ENCODE measurements at regions not wholly inside any gene's neighbourhood (a gene's known extent, or its start where the extent isn't known, plus 50 kb on each side); places are given as distances from the start of the nearest gene placed in this dataset.

GRCh38 chr3:66655044-66655443 is 154.2 kb upstream of the LRIG1 start:
- 84 to 93% (median 88%) methylated on average over 3 of the region's 3 CpGs for WGBS, 4 donors
- Histone ChIP-seq H3K27ac (no peak overlapping the region), H3K4me3 (no peak overlapping the region), H3K4me1 (no peaks in the 10 kb centered on the region), H3K27me3 (no peaks in the 10 kb centered on the region), H3K36me3 (no peaks in the 10 kb centered on the region), H3K9me3 (no peaks in the 10 kb centered on the region)
- ATAC-seq (no peak), DNase-seq (no peak)
- intact Hi-C loops (cut with DNase I): no loop called here
- no peak for TF ChIP-seq CTCF (IDR thresholded peaks at IDR 0.05)
- no peak for TF ChIP-seq POLR2A (IDR thresholded peaks at IDR 0.05)

GRCh38 chr3:66655671-66656070 is 154.8 kb upstream of the LRIG1 start:
- no peak overlapping the region for H3K4me3 ChIP-seq
- ATAC-seq (no peak), DNase-seq (no peak)
- WGBS, 4 donors: 82 to 90% (median 83%) methylated on average over 8 of the region's 8 CpGs
- TF ChIP-seq POLR2A (IDR thresholded peaks at IDR 0.05) (no peak), CTCF (IDR thresholded peaks at IDR 0.05) (no peak)
- H3K36me3 ChIP-seq: no peaks in the 10 kb centered on the region
- H3K27me3 ChIP-seq: no peaks in the 10 kb centered on the region
- no peaks in the 10 kb centered on the region for H3K9me3 ChIP-seq
- no peak overlapping the region for H3K27ac ChIP-seq
- H3K4me1 ChIP-seq: no peaks in the 10 kb centered on the region
- intact Hi-C loops (cut with DNase I): no loop called here

DNA sequence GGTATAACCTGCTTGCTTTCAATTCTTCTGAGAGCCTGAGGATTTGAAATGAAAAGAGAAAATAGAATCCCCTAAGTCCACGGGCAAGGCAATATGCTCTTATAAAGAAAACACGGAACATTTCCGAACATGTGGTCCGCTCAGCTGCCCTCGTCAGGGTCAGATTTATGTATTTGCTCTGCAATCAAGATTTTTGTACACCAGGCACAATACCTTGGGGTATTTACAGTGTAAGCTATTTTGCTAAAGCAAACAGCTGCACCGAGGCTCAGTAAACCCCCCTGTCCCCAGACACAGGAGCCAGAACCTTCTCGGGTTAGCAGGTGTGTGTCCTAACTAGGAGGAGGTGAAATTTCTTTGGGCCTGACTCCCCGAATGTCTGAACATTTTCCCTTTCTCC is 155.8 kb upstream of the LRIG1 start:
- Histone ChIP-seq H3K36me3 (no peaks in the 10 kb centered on the region), H3K4me3 (no peak overlapping the region), H3K27me3 (no peaks in the 10 kb centered on the region), H3K9me3 (no peaks in the 10 kb centered on the region), H3K4me1 (no peaks in the 10 kb centered on the region), H3K27ac (no peak overlapping the region)
- WGBS, 4 donors: 76 to 82% (median 80%) methylated on average over 8 of the region's 8 CpGs
- intact Hi-C loops (cut with DNase I): no loop called here
- no peak for DNase-seq
- no peak for TF ChIP-seq POLR2A (IDR thresholded peaks at IDR 0.05)
- no peak for TF ChIP-seq CTCF (IDR thresholded peaks at IDR 0.05)
- ATAC-seq: no peak

DNA sequence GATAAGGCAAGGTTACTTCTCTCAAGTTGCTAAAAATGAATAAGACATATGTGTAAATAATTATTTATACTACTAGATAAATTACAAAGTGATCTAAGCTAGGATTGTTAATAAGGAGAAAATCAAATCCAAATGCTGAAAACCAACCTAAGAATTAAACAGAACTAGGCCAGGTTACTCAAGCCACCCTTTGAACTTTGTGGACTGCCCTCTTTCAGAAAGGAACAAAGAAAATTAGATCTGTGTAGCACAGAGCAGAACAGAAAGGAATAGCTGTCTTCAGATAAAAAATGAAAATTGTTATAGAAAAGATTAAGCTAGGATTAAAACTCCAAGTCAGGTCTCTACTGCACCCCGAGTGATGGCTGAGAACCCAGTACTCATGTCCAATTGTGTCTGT is 158.2 kb upstream of the LRIG1 start:
- Histone ChIP-seq H3K4me3 (no peak overlapping the region), H3K9me3 (no peaks in the 10 kb centered on the region), H3K36me3 (no peaks in the 10 kb centered on the region), H3K27ac (no peak overlapping the region), H3K27me3 (no peaks in the 10 kb centered on the region), H3K4me1 (no peaks in the 10 kb centered on the region)
- ATAC-seq (no peak), DNase-seq (no peak)
- intact Hi-C loops (cut with DNase I): no loop called here
- TF ChIP-seq CTCF (IDR thresholded peaks at IDR 0.05) (no peak), POLR2A (IDR thresholded peaks at IDR 0.05) (no peak)
- 94 to 99% (median 97%) methylated on average over 1 of the region's 1 CpG for WGBS, 4 donors

Data from heart left ventricle (tissue), 16 donors.